Iris pigment epithelial cell (primary cell): ENCODE measurements at regions not wholly inside any gene's neighbourhood (a gene's known extent, or its start where the extent isn't known, plus 50 kb on each side); places are given as distances from the start of the nearest gene placed in this dataset.

Experiments used
- DNase-seq: peaks from one replicate; pipeline ENCODE4 v3.0.0-alpha.2; 2011; ENCODE audit warnings: low read depth

- DNase-seq, result no peak
Measured at GRCh38 chr4:176843710-176844109, 51.0 kb upstream of the VEGFC start.

- no peak for DNase-seq
Measured at GRCh38 chr4:176844448-176844847, 51.7 kb upstream of the VEGFC start.

- no peak for DNase-seq
Measured at GRCh38 chr4:176845636-176846035, 52.9 kb upstream of the VEGFC start.

- DNase-seq, result peak; percentile 56
Measured at GRCh38 chr4:176849076-176849475, 56.4 kb upstream of the VEGFC start.

- DNase-seq, result no peak
Measured at GRCh38 chr4:176850436-176850835, 57.7 kb upstream of the VEGFC start.

GRCh38 chr4:176856421-176856820, 63.7 kb upstream of the VEGFC start:
- no peak for DNase-seq

GRCh38 chr4:176858839-176859238, 66.1 kb upstream of the VEGFC start:
- no peak for DNase-seq

GRCh38 chr4:176864238-176864637, 71.5 kb upstream of the VEGFC start:
- DNase-seq, result no peak

GRCh38 chr4:176868676-176869075, 76.0 kb upstream of the VEGFC start:
- no peak for DNase-seq

GRCh38 chr4:176872461-176872860, 79.7 kb upstream of the VEGFC start:
- DNase-seq, result no peak

- no peak for DNase-seq
Measured at GRCh38 chr4:176874721-176875445, 82.2 kb upstream of the VEGFC start.

- DNase-seq, result no peak
Measured at GRCh38 chr4:176875446-176875930, 82.8 kb upstream of the VEGFC start.

- peak; percentile 55 for DNase-seq
Measured at GRCh38 chr4:176879380-176880116, 86.8 kb upstream of the VEGFC start.

- DNase-seq, result no peak
Measured at GRCh38 chr4:176882206-176882605, 89.5 kb upstream of the VEGFC start.

- DNase-seq, result peak; percentile 37
Measured at GRCh38 chr4:176883108-176883550, 90.4 kb upstream of the VEGFC start.

GRCh38 chr4:176883681-176884418, 91.1 kb upstream of the VEGFC start:
- DNase-seq, result peak; percentile 83

- DNase-seq, result peak; percentile 12
Measured at GRCh38 chr4:176885224-176885623, 92.5 kb upstream of the VEGFC start.

GRCh38 chr4:176886135-176886534, 93.4 kb upstream of the VEGFC start:
- no peak for DNase-seq

GRCh38 chr4:176889776-176890175, 97.1 kb upstream of the VEGFC start:
- no peak for DNase-seq

- no peak for DNase-seq
Measured at GRCh38 chr4:176894498-176894897, 101.8 kb upstream of the VEGFC start.

- no peak for DNase-seq
Measured at GRCh38 chr4:176896211-176896610, 103.5 kb upstream of the VEGFC start.

- DNase-seq, result no peak
Measured at GRCh38 chr4:176897226-176897625, 104.5 kb upstream of the VEGFC start.

- DNase-seq, result no peak
Measured at GRCh38 chr4:176898791-176899190, 106.1 kb upstream of the VEGFC start.
